ENCODE measurements at regions not wholly inside any gene's neighbourhood (a gene's known extent, or its start where the extent isn't known, plus 50 kb on each side); places are given as distances from the start of the nearest gene placed in this dataset.
A peak's percentile ranks its signal among the peaks of the same experiment; 100 is the strongest.

DNA sequence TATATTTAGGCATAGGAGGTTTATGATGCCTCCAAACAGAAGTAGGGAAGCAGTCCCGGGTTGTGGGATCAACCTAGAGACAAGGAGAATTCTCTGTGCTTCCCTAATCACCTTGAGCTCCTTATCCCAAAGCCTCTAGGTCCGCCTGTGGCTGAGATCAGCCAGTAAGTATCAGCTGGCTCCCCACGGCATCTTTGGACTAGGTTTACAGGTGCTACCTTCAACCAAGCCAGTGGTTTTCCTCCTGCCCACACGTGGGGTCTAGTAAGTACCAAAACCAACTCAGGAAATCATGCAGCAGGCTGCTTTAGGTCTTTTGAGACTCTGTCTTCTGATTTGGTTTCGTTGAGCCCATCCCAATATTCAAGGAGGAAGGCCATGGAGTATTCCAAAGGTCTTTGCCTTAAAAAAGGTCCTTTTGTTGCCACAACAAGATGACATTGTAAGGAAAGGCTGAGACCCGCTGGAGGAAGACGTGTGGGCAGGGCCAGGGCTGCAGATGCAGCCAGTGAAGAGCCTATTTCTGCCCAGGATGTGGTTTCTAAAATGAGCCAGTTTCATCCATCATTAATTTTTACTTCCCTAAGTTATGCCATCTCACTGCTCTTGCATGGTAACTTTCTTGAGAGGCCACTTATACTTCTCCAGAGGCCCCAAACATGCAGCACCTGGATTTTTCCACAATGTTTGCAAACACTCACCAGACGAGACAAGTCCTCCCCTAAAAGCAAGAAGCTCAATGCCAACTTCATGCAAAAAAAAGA lies 248.7 kb downstream of the RNF152 start:
- TF ChIP-seq, protein P1, sequence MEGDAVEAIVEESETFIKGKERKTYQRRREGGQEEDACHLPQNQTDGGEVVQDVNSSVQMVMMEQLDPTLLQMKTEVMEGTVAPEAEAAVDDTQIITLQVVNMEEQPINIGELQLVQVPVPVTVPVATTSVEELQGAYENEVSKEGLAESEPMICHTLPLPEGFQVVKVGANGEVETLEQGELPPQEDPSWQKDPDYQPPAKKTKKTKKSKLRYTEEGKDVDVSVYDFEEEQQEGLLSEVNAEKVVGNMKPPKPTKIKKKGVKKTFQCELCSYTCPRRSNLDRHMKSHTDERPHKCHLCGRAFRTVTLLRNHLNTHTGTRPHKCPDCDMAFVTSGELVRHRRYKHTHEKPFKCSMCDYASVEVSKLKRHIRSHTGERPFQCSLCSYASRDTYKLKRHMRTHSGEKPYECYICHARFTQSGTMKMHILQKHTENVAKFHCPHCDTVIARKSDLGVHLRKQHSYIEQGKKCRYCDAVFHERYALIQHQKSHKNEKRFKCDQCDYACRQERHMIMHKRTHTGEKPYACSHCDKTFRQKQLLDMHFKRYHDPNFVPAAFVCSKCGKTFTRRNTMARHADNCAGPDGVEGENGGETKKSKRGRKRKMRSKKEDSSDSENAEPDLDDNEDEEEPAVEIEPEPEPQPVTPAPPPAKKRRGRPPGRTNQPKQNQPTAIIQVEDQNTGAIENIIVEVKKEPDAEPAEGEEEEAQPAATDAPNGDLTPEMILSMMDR (IDR thresholded peaks at IDR 0.05; ENCODE audit: insufficient read depth, low read length, severe bottlenecking) = no peak
- Histone ChIP-seq H3K27me3 (ENCODE audit: control insufficient read depth, insufficient read depth, low read length) (no peaks in the 10 kb centered on the region), H3K4me3 (ENCODE audit: low read depth, low read length) (no peak overlapping the region), H3K36me3 (ENCODE audit: control insufficient read depth, insufficient read depth, low read length) (no peaks in the 10 kb centered on the region)
- DNase-seq (ENCODE audit: low read depth) = no peak
- FAIRE-seq = peak; percentile 92

DNA sequence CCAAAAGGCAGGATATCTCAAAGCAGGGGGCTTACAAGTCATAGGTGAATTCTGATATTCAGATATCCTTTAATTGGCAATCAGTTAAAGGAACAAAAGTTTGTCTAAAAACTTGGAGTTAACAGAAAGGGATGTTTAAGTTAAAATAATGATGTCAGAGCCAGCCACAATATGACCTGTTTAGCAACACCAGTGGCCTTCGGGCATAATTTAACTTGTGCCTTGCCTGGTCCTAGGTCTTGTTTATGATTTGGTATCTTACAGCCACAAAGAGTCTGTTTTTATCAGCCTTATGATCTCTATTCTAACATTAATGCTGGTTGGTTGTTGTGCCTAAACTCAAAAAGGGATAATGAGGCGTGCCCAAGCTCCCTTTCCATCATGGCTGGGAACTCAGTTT lies 252.9 kb downstream of the RNF152 start:
- H3K36me3 ChIP-seq (ENCODE audit: control insufficient read depth, insufficient read depth, low read length) = no peaks in the 10 kb centered on the region
- no peaks in the 10 kb centered on the region for H3K27me3 ChIP-seq (ENCODE audit: control insufficient read depth, insufficient read depth, low read length)
- FAIRE-seq (no peak), DNase-seq (ENCODE audit: low read depth) (no peak)
- TF ChIP-seq, protein P1 (IDR thresholded peaks at IDR 0.05; ENCODE audit: insufficient read depth, low read length, severe bottlenecking) = no peak
- no peak overlapping the region for H3K4me3 ChIP-seq (ENCODE audit: low read depth, low read length)

DNA sequence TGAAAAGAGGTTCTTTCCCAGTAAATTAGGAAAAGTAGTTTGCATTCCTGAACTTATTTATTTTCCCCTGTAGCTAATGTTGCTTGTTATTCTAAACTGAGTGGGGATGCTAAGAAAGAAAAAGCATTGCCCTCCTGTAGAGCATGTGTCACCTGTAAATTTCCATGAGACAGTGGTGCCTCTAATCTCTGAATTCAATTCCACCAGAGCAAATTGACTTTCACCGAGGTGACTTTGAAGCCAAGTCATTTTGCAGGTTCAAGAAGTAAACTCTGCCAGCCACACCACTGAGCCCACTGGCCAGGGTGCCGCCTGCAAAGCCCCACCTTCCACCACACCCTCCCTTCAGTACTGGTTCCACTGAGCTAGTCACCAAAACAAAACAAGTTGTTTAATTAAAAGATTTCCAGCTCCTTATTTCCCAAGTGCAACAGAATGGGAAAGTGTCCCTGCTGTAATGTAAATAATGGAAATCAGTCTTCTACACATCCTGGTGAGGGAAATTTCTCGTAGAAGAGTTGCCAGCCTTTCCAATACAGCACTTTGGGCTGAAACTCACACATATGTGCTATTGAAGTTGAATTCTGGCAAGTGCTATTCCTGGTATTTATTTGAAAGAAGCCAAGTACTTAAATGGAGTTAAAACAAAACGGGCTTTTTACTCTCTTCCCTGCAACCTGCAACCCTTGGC lies 254.8 kb downstream of the RNF152 start:
- H3K27me3 ChIP-seq (ENCODE audit: control insufficient read depth, insufficient read depth, low read length) = no peaks in the 10 kb centered on the region
- FAIRE-seq (no peak), DNase-seq (ENCODE audit: low read depth) (no peak)
- no peak overlapping the region for H3K4me3 ChIP-seq (ENCODE audit: low read depth, low read length)
- H3K36me3 ChIP-seq (ENCODE audit: control insufficient read depth, insufficient read depth, low read length) = no peaks in the 10 kb centered on the region
- TF ChIP-seq, protein P1 (IDR thresholded peaks at IDR 0.05; ENCODE audit: insufficient read depth, low read length, severe bottlenecking) = no peak

DNA sequence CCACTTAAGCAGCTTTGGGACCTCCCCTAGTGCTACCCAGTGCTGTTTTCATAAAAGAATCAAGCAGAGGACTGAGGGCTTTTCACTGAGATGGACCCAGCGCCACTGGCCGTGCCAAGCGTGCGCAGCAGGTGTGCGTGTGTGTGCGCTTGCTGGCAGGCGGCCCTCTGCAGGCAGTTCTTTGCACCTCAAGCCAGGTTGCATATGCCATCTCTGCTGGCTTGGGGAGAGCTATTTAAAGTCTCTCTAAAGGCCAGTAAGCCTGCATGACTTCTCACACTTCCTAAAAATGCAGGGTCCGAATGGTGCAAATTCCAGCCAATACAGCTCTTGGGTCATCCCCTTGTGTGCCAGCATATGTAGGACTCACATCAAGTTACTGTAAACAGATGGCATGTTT lies 255.5 kb downstream of the RNF152 start:
- Histone ChIP-seq H3K36me3 (ENCODE audit: control insufficient read depth, insufficient read depth, low read length) (no peaks in the 10 kb centered on the region), H3K4me3 (ENCODE audit: low read depth, low read length) (no peak overlapping the region), H3K27me3 (ENCODE audit: control insufficient read depth, insufficient read depth, low read length) (no peaks in the 10 kb centered on the region)
- DNase-seq (ENCODE audit: low read depth) = no peak
- TF ChIP-seq, protein P1 (IDR thresholded peaks at IDR 0.05; ENCODE audit: insufficient read depth, low read length, severe bottlenecking) = peak; percentile 31
- no peak for FAIRE-seq

DNA sequence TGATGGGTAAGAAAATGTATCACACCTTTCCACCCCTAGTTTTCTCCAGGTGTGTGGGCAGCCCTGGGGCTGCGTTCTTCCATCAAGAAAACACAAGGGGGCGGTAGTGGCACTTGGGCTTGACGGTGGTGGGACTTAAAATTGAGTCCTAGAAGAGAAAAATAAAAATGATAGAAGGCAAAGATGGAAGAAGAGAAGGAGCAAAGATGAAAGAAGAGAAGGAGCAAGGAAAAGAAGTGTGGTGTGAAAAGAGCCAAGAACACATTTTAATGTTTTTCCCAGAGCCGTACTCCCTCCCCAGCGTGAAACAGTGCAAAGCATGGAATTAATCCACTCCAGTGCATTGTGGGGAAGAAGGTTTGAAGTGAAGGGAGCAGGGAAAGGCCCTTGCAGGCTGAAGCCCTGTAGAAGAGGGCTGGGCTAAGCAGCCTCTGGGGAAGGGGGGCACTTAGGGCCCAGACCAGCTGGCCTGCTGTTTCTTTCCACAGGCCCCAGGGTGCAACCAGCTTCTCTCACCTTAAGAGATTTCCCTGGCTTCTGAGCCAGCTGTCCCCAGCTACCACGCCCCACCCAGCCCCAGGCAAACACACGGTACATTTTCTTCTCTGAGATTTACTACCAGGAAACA lies 256.8 kb downstream of the RNF152 start:
- no peak for FAIRE-seq
- Histone ChIP-seq H3K36me3 (ENCODE audit: control insufficient read depth, insufficient read depth, low read length) (no peaks in the 10 kb centered on the region), H3K27me3 (ENCODE audit: control insufficient read depth, insufficient read depth, low read length) (no peaks in the 10 kb centered on the region), H3K4me3 (ENCODE audit: low read depth, low read length) (no peak overlapping the region)
- TF ChIP-seq, protein P1 (IDR thresholded peaks at IDR 0.05; ENCODE audit: insufficient read depth, low read length, severe bottlenecking) = peak; percentile 69
- peak; percentile 38 for DNase-seq (ENCODE audit: low read depth)

All from bronchial epithelial cell (primary cell).